Peyer's patch (tissue), 4 donors: ENCODE measurements at regions not wholly inside any gene's neighbourhood (a gene's known extent, or its start where the extent isn't known, plus 50 kb on each side); places are given as distances from the start of the nearest gene placed in this dataset.
"Not testable (repeated sequence)": the region's sequence is repeated elsewhere in the genome, so short reads cannot be mapped to it uniquely, and the experiment has no call there.

Source experiments
- DNase-seq, 3 donors: peaks; one replicate each; pipeline ENCODE4 v3.0.0-alpha.2; 2017 to 2019
- H3K27ac ChIP-seq, 4 donors: fragments of 200-600 bp; sonication (generic); one replicate each; pipeline ENCODE4 v1.5.1; 2016 to 2019
- H3K27me3 ChIP-seq, 2 donors: fragments of 200-600 bp; sonication (generic); one replicate each; pipeline ENCODE4 v1.5.1; 2019
- H3K36me3 ChIP-seq, 3 donors: fragments of 200-600 bp; sonication (generic); one replicate each; pipeline ENCODE4 v1.5.1; 2016 to 2019
- H3K4me1 ChIP-seq, 4 donors: fragments of 200-600 bp; sonication (generic); one replicate each; pipeline ENCODE4 v1.5.1; 2016 to 2019
- H3K4me3 ChIP-seq, 4 donors: fragments of 200-600 bp; sonication (generic); 1 replicate in 3 of 4; 2 replicates in 1 of 4; pipeline ENCODE4 v1.5.1; 2016 to 2019; ENCODE audit warnings: mild to moderate bottlenecking in 1 of 4
- H3K9me3 ChIP-seq, 4 donors: fragments of 200-600 bp; sonication (generic); one replicate each; pipeline ENCODE4 v1.5.1; 2016 to 2019; ENCODE audit warnings: mild to moderate bottlenecking in 1 of 4
- POLR2A ChIP-seq, 2 donors: fragments of 450-650 bp; IDR thresholded peaks; one replicate each; pipeline ENCODE4 v1.5.1; 2017; ENCODE audit warnings: antibody characterized with exemption in 2 of 2, mild to moderate bottlenecking in 2 of 2, moderate library complexity in 2 of 2
- TF ChIP-seq, protein P1 (sequence below), 6 experiments: fragments of 450-650 bp in 4 of 6; fragments of 200-600 bp in 2 of 6; sonication (generic) in 1 of 6; IDR thresholded peaks; one replicate each; pipeline ENCODE4 v1.5.1; 2017 to 2019; ENCODE audit warnings: antibody characterized with exemption in 6 of 6, mild to moderate bottlenecking in 3 of 6, moderate library complexity in 1 of 6

DNA sequence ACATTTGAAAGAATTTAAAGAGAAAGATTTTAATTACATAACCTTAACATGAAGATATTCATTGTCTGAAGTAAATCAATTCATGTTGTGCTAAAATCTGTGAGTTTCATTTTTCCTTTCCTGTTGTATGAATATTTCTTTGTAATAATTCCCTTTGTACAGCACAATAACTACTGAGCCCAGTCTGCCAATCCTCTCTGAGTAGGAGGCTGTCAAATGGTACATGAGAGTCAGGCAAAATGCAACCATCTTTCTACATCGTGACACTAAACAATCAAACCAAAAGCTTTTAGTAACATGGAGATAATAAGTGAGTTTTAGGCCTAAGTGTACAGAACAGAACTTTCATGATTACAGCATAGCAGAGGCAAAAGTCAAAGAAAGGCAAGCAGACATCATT lies 165.5 kb downstream of the PLPPR4 start:
- Histone ChIP-seq H3K36me3 (no peaks in the 10 kb centered on the region), H3K4me1 (no peaks in the 10 kb centered on the region), H3K9me3 (no peaks in the 10 kb centered on the region), H3K27me3 (no peaks in the 10 kb centered on the region), H3K4me3 (no peak overlapping the region), H3K27ac (no peak overlapping the region)
- TF ChIP-seq POLR2A (IDR thresholded peaks at IDR 0.05) = no peak
- TF ChIP-seq, protein P1, sequence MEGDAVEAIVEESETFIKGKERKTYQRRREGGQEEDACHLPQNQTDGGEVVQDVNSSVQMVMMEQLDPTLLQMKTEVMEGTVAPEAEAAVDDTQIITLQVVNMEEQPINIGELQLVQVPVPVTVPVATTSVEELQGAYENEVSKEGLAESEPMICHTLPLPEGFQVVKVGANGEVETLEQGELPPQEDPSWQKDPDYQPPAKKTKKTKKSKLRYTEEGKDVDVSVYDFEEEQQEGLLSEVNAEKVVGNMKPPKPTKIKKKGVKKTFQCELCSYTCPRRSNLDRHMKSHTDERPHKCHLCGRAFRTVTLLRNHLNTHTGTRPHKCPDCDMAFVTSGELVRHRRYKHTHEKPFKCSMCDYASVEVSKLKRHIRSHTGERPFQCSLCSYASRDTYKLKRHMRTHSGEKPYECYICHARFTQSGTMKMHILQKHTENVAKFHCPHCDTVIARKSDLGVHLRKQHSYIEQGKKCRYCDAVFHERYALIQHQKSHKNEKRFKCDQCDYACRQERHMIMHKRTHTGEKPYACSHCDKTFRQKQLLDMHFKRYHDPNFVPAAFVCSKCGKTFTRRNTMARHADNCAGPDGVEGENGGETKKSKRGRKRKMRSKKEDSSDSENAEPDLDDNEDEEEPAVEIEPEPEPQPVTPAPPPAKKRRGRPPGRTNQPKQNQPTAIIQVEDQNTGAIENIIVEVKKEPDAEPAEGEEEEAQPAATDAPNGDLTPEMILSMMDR (IDR thresholded peaks at IDR 0.05) = no peak
- DNase-seq = no peak

DNA sequence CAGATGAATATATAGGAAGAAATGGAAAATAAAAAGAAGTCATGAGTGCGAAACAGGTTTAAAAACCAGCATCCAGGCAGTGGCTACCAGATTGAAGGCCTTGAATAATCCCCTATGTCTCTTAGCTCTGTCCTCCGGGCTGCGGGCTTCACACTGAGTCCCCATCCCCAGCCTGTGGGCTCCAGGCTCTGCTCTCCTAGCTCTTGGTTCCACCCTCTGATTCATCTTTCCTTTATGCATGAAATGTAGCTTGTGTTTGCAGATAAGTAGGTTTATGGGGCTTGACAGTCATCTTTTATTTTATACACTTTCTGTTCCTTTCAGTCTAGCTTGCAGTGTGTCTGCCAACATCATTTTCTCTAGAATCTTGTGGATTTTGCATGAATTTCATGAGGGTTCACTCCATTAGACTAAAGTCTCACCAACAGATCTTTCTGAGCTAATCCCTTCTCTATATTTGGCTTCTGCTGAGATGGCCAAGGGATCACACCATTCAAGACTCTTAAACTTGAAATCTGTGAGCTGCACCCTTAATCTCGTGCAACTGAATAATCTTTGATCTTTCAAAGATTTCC lies 174.5 kb downstream of the PLPPR4 start:
- Histone ChIP-seq H3K27me3 (no peaks in the 10 kb centered on the region), H3K4me3 (no peak overlapping the region), H3K27ac (no peak overlapping the region), H3K9me3 (no peaks in the 10 kb centered on the region), H3K4me1 (no peaks in the 10 kb centered on the region), H3K36me3 (no peaks in the 10 kb centered on the region)
- DNase-seq = no peak
- TF ChIP-seq POLR2A (IDR thresholded peaks at IDR 0.05) = no peak
- TF ChIP-seq, protein P1 (IDR thresholded peaks at IDR 0.05) = no peak

DNA sequence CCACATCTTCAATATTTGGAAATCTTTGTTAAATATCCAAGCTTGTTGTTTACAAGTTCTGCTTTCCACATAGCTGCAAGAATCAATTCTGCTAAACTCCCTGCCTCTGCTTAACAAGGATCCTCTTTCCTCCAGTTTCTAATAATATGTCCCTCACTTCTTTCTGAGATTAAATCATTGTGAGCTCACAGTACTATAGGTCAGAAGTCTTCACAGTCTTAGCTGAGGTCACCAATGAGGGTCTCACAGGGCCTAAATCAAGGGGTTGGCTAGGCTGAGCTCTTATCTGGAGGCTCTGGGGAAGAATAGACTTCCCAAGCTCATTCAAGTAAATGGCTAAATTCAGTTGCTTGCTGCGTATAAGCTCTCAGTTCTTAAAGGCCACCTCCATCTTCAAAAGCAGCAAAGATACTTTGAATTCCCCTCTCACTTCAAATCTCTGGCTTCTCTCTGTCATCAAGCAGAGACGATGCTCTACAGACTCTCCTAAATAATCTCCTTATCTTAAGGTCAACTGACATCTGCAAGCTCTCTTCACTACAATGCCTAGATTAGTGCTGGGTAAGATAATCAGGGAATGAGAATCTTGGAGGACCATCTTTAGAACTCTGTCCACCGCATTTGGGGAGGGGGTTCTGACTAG lies 175.3 kb downstream of the PLPPR4 start:
- DNase-seq = no peak
- H3K27ac ChIP-seq = no peak overlapping the region
- TF ChIP-seq POLR2A (IDR thresholded peaks at IDR 0.05) = no peak
- TF ChIP-seq, protein P1 (IDR thresholded peaks at IDR 0.05) = no peak
- H3K9me3 ChIP-seq = no peaks in the 10 kb centered on the region
- no peaks in the 10 kb centered on the region for H3K36me3 ChIP-seq
- H3K27me3 ChIP-seq = no peaks in the 10 kb centered on the region
- no peaks in the 10 kb centered on the region for H3K4me1 ChIP-seq
- H3K4me3 ChIP-seq = no peak overlapping the region

DNA sequence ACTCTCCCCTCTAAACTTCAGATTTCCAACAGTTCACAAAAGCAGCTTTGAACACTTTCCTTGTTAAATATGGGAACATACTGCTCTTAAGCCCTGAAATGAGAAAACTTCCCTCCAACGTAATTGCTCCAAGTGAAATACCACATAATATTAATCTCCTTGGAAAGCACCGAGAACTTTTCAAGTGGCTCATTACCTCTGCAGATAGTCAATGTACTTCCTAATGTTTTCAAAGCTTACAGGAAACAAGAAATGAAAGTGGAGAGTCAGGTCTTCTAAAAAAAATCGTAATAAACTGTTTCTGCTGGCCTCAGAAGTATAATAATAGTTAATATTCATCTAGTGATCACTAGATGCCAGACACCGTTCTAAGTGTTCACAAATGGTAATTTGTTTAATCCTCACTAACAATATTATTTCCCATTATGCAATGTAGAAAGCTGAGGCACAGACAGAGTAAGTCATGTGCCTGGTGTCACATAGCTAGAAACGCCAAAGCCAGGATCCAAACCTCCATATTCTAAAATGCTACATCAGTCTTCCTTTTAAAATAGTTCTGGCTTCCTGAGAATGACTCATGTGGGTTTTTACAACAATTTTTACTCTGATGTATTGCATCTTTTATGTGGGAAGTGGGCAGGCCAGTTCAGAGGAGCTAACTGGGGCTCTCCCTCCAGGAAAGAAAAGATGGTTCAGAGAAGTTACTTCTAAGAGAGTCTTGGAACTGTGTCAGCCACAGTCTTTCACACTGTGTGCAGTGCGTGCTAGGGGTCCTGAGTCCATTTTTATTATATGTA lies 177.2 kb downstream of the PLPPR4 start:
- Histone ChIP-seq H3K4me1 (no peaks in the 10 kb centered on the region), H3K27me3 (no peaks in the 10 kb centered on the region), H3K27ac (no peak overlapping the region), H3K4me3 (no peak overlapping the region), H3K36me3 (no peaks in the 10 kb centered on the region), H3K9me3 (no peaks in the 10 kb centered on the region)
- TF ChIP-seq, protein P1 (IDR thresholded peaks at IDR 0.05) = no peak
- TF ChIP-seq POLR2A (IDR thresholded peaks at IDR 0.05) = no peak
- no peak for DNase-seq

DNA sequence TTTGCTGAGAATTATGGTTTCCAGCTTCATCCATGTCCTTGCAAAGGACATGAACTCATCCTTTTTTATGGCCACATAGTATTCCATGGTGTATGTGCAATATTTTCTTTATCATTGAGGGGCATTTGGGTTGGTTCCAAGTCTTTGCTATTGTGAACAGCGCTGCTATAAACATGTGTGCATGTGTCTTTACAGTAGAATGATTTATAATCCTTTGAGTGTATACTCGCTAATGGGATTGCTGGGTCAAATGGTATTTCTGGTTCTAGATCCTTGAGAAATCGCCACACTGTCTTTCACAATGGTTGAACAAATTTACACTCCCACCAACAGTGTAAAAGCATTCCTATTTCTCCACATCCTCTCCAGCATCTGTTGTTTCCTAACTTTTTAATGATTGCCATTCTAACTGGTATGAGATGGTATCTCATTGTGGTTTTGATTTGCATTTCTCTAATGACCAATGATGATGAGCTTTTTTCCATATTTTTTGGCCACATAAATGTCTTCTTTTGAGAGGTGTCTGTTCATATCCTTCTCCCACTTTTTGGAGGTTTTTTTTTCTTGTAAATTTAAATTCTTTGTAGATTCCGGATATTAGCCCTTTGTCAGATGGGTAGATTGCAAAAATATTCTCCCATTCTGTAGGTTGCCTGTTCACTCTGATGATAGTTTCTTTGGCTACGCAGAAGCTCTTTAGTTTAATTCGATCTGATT lies 180.1 kb downstream of the PLPPR4 start:
- not testable (repeated sequence) for H3K27ac ChIP-seq, H3K9me3 ChIP-seq, H3K4me3 ChIP-seq, H3K27me3 ChIP-seq, H3K4me1 ChIP-seq, H3K36me3 ChIP-seq, DNase-seq

DNA sequence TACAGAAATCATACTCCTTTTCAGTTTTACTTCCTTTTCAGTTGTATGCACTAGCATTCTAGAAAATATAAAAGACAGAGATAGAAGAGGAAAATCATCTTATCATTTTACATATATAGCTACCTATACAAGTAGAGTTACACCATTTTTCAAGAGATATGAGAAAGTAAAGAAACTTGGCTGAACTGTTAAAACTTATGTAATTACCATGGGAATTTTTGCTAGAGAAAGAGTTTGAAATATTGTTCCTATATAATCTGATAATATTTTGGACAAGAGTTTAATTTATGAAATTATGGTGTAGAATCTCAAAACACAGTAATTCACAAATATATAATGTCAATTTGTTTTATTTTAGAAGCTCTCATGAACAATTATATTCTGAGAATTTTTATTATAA lies 180.8 kb downstream of the PLPPR4 start:
- Histone ChIP-seq H3K27me3 (no peaks in the 10 kb centered on the region), H3K4me1 (no peaks in the 10 kb centered on the region), H3K36me3 (no peaks in the 10 kb centered on the region), H3K9me3 (no peaks in the 10 kb centered on the region), H3K4me3 (no peak overlapping the region), H3K27ac (no peak overlapping the region)
- DNase-seq = no peak
- TF ChIP-seq, protein P1 (IDR thresholded peaks at IDR 0.05) = no peak
- TF ChIP-seq POLR2A (IDR thresholded peaks at IDR 0.05) = no peak
